A673 (cell line): ENCODE measurements at regions not wholly inside any gene's neighbourhood (a gene's known extent, or its start where the extent isn't known, plus 50 kb on each side); places are given as distances from the start of the nearest gene placed in this dataset.

Experiments
- BruUV-seq: library from RNA; stranded (reverse); fragments of 400-500 nt; replicated peaks from 2 replicates; lab custom pipeline; 2021; lab: Mats Ljungman, UMichigan
- CTCF ChIA-PET: fragments of 300-600 bp; sonication (Branson Sonifier 250); formaldehyde crosslinking; loops from one replicate; lab custom pipeline; 2022; ENCODE audit warnings: antibody characterized with exemption; lab: Charles Lee
- POLR2A ChIA-PET: fragments of 300-600 bp; sonication (Branson Sonifier 250); formaldehyde crosslinking; loops from one replicate; lab custom pipeline; 2022; ENCODE audit warnings: antibody characterized with exemption; ENCODE audit not compliant: low non-redundant PET; lab: Charles Lee
- DNase-seq: peaks from one replicate; pipeline ENCODE4 v3.0.0-alpha.2; 2015; ENCODE audit warnings: low spot score
- H3K27ac ChIP-seq: fragments of 200-600 bp; sonication (generic); 2 replicates; pipeline ENCODE4 v1.5.1; 2016; ENCODE audit warnings: mixed run types, low read depth, mild to moderate bottlenecking, mixed read lengths, antibody characterized with exemption, low read length; ENCODE audit not compliant: poor library complexity, severe bottlenecking
- H3K27me3 ChIP-seq: fragments of 200-600 bp; sonication (generic); replicated peaks from 2 replicates; pipeline ENCODE4 v1.6.1; 2017; ENCODE audit warnings: mixed run types, low read depth, mild to moderate bottlenecking, mixed read lengths, antibody characterized with exemption, low read length; ENCODE audit not compliant: insufficient read depth, poor library complexity
- H3K36me3 ChIP-seq: fragments of 200-600 bp; sonication (generic); 2 replicates; pipeline ENCODE4 v1.6.1; 2016; ENCODE audit warnings: mixed run types, mild to moderate bottlenecking, mixed read lengths, antibody characterized with exemption, low read length; ENCODE audit not compliant: insufficient read depth, poor library complexity, severe bottlenecking
- H3K4me1 ChIP-seq: fragments of 200-600 bp; sonication (generic); 2 replicates; pipeline ENCODE4 v1.6.1; 2017; ENCODE audit warnings: mixed run types, mild to moderate bottlenecking, mixed read lengths, antibody characterized with exemption, low read length; ENCODE audit not compliant: insufficient read depth, poor library complexity, severe bottlenecking
- H3K4me3 ChIP-seq: fragments of 200-600 bp; sonication (generic); 2 replicates; pipeline ENCODE4 v1.5.1; 2016; ENCODE audit warnings: low read depth, mixed run types, mild to moderate bottlenecking, mixed read lengths, low read length; ENCODE audit not compliant: poor library complexity, severe bottlenecking
- H3K9me3 ChIP-seq: fragments of 200-600 bp; sonication (generic); 2 replicates; pipeline ENCODE4 v1.6.1; 2016; ENCODE audit warnings: mixed run types, low read depth, mild to moderate bottlenecking, mixed read lengths, antibody characterized with exemption, low read length; ENCODE audit not compliant: poor library complexity, severe bottlenecking
- CTCF ChIP-seq: fragments of 300-800, 200-600 bp; sonication (generic); conservative IDR thresholded peaks from 2 replicates; pipeline ENCODE4 v1.5.1; 2017; ENCODE audit warnings: low read depth, mild to moderate bottlenecking, antibody characterized with exemption, low read length, moderate library complexity, mixed read lengths
- EZH2 ChIP-seq: fragments of 200-600 bp; sonication (generic); IDR thresholded peaks from 2 replicates; pipeline ENCODE4 v1.6.1; 2017; ENCODE audit warnings: borderline replicate concordance, low read depth, mild to moderate bottlenecking, mixed read lengths, antibody characterized with exemption, low read length; ENCODE audit not compliant: poor library complexity, severe bottlenecking
- intact Hi-C: fragments of 100-400 bp; cut with micrococcal nuclease; formaldehyde crosslinking; loops from one replicate; pipeline ENCODE4 v1.10.0; 2022; ENCODE audit not compliant: unreplicated experiment

DNA sequence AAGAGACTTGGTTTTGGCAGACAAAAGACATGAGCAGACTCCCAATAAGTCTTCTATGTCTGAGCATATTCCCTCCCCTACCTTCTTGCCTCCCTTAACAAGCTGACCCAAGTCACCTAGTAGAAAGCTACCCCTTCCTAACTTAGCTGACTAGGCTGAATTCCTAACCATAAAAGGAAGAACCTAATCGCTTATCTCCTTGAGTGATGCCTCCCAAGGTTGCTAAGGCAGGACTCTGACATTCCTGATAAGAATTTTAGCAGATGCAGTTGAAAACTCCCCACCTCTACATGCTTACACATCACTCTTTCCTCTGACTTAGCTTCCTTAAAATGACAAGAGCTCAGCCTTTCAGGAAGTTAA, 704.7 kb upstream of the MBL2 start:
- no peaks in the 10 kb centered on the region for H3K4me1 ChIP-seq
- POLR2A ChIA-PET = no interaction called here
- no peak overlapping the region for H3K27ac ChIP-seq
- no peaks in the 10 kb centered on the region for H3K36me3 ChIP-seq
- peaks cover 8% of the 10 kb centered on the region for H3K9me3 ChIP-seq
- no peak overlapping the region for H3K4me3 ChIP-seq
- no TSS peak for BruUV-seq
- H3K27me3 ChIP-seq = no peaks in the 10 kb centered on the region
- TF ChIP-seq EZH2 (no peak), CTCF (no peak)
- CTCF ChIA-PET = no interaction called here
- intact Hi-C loops = no loop called here
- no peak for DNase-seq

DNA sequence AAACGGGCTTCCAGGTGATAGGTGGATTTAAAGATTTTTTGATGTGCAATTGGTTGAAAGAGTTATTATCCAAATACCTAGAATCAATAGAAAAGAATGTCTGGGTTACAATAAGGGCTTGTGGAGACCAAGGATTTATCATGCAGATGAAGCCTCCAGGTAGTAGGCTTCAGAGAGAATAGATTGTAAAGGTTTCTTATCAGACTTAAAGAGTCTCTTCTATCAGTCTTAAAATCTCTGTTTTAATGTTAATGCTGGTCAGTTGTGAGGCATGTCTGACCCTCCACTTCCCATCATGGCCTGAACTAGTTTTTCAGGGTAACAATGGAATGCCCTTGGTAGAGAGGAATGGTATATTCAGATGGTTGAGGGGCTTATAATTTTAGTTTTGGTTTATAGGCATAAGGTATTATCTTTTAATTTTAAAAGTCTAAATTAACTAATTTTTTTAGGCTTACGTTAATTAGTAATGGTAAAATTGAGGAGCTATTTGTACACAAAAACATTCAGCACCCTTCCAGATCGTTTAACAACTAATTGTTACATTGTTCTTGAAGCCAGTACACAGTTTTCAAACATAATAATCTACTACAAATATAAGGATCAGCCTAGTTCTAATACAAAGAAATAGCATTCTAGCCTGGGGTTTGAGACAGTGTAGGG, 704.2 kb upstream of the MBL2 start:
- Histone ChIP-seq H3K27ac (no peak overlapping the region), H3K36me3 (no peaks in the 10 kb centered on the region), H3K4me1 (no peaks in the 10 kb centered on the region), H3K9me3 (peaks cover 8% of the 10 kb centered on the region), H3K27me3 (no peaks in the 10 kb centered on the region), H3K4me3 (no peak overlapping the region)
- no peak for TF ChIP-seq CTCF
- TF ChIP-seq EZH2 = no peak
- no peak for DNase-seq
- intact Hi-C loops = no loop called here
- BruUV-seq = no TSS peak
- CTCF ChIA-PET = no interaction called here
- POLR2A ChIA-PET = no interaction called here

GRCh38 chr10:53469383-53469782, 696.8 kb upstream of the MBL2 start:
- Histone ChIP-seq H3K9me3 (peaks cover 9% of the 10 kb centered on the region), H3K27me3 (no peaks in the 10 kb centered on the region), H3K27ac (no peak overlapping the region), H3K4me3 (no peak overlapping the region), H3K4me1 (no peaks in the 10 kb centered on the region), H3K36me3 (no peaks in the 10 kb centered on the region)
- no TSS peak for BruUV-seq
- intact Hi-C loops = no loop called here
- CTCF ChIA-PET = no interaction called here
- no peak for TF ChIP-seq CTCF
- no peak for TF ChIP-seq EZH2
- no peak for DNase-seq
- POLR2A ChIA-PET = no interaction called here
